Left lung (tissue), 4 donors: ENCODE measurements at regions not wholly inside any gene's neighbourhood (a gene's known extent, or its start where the extent isn't known, plus 50 kb on each side); places are given as distances from the start of the nearest gene placed in this dataset.

ENCODE experiments used
- ATAC-seq: fragments of 200-7000 bp; cut with Tn5 transposase; one replicate; pipeline ENCODE4 v1.9.1; 2020; ENCODE audit warnings: moderate library complexity
- DNase-seq, 4 donors: peaks; one replicate each; pipeline ENCODE4 v3.0.0-alpha.2; 2013 to 2020
- H3K27ac ChIP-seq, 2 donors: fragments of 200-600 bp; sonication (generic) in 1 of 2; one replicate each; pipeline versions ENCODE4 v1.5.0 to v1.8.0; 2020 to 2021
- H3K27me3 ChIP-seq, 2 donors: fragments of 200-600 bp; sonication (generic) in 1 of 2; one replicate each; pipeline versions ENCODE4 v1.5.0 to v1.8.0; 2020 to 2021
- H3K36me3 ChIP-seq, 2 donors: fragments of 200-600 bp; sonication (generic) in 1 of 2; one replicate each; pipeline versions ENCODE4 v1.5.0 to v1.8.0; 2020 to 2021
- H3K4me1 ChIP-seq, 2 donors: fragments of 200-600 bp; one replicate each; pipeline ENCODE4 v1.8.0; 2021
- H3K4me3 ChIP-seq, 2 donors: fragments of 200-600 bp; sonication (generic) in 1 of 2; one replicate each; pipeline versions ENCODE4 v1.5.0 to v1.8.0; 2020 to 2021; ENCODE audit warnings: mild to moderate bottlenecking in 1 of 2
- H3K9me3 ChIP-seq, 2 donors: fragments of 200-600 bp; sonication (generic) in 1 of 2; one replicate each; pipeline versions ENCODE4 v1.5.0 to v1.8.0; 2020 to 2021
- CTCF ChIP-seq, 2 donors: fragments of 200-600 bp; sonication (generic) in 1 of 2; IDR thresholded peaks; one replicate each; pipeline versions ENCODE4 v1.5.0 to v1.8.0; 2021; ENCODE audit warnings: antibody characterized with exemption in 2 of 2
- intact Hi-C, 2 donors: fragments of 100-400 bp; cut with DNase I; formaldehyde crosslinking; loops; one replicate each; pipeline versions ENCODE4 v1.11.2 to v1.14.2; 2022
- donor health status: DM: no; HTN: yes; CAD: no.
- donor health status: DM: no; HTN: no; CAD: no.

- H3K9me3 ChIP-seq: peaks cover 0 to 11% of the 10 kb centered on the region in 2 donors
- intact Hi-C loops: no loop called here
- no peaks in the 10 kb centered on the region for H3K27me3 ChIP-seq
- ATAC-seq (no peak), DNase-seq (no peak)
- H3K36me3 ChIP-seq: no peaks in the 10 kb centered on the region
- no peak overlapping the region for H3K27ac ChIP-seq
- no peaks in the 10 kb centered on the region for H3K4me1 ChIP-seq
- TF ChIP-seq CTCF (IDR thresholded peaks at IDR 0.05): no peak
- H3K4me3 ChIP-seq: no peak overlapping the region
These were observed 266.1 kb upstream of the RIOK2 start for GRCh38 chr5:97449172-97449571.

- intact Hi-C loops: no loop called here
- H3K4me3 ChIP-seq: no peak overlapping the region
- no peaks in the 10 kb centered on the region for H3K9me3 ChIP-seq
- no peak for TF ChIP-seq CTCF (IDR thresholded peaks at IDR 0.05)
- H3K4me1 ChIP-seq: no peaks in the 10 kb centered on the region
- no peaks in the 10 kb centered on the region for H3K27me3 ChIP-seq
- no peak for ATAC-seq
- H3K27ac ChIP-seq: no peak overlapping the region
- DNase-seq: no peak
- no peaks in the 10 kb centered on the region for H3K36me3 ChIP-seq
These were observed 269.6 kb upstream of the RIOK2 start for GRCh38 chr5:97452646-97453045.

GRCh38 chr5:97453263-97453662 is 270.2 kb upstream of the RIOK2 start:
- Histone ChIP-seq H3K9me3 (no peaks in the 10 kb centered on the region), H3K27ac (no peak overlapping the region), H3K4me3 (no peak overlapping the region), H3K4me1 (no peaks in the 10 kb centered on the region), H3K27me3 (no peaks in the 10 kb centered on the region), H3K36me3 (no peaks in the 10 kb centered on the region)
- no peak for TF ChIP-seq CTCF (IDR thresholded peaks at IDR 0.05)
- ATAC-seq (no peak), DNase-seq (no peak)
- intact Hi-C loops: no loop called here

GRCh38 chr5:97454015-97454414 is 271.0 kb upstream of the RIOK2 start:
- no peak overlapping the region for H3K27ac ChIP-seq
- no peaks in the 10 kb centered on the region for H3K27me3 ChIP-seq
- intact Hi-C loops: no loop called here
- no peak for DNase-seq
- H3K9me3 ChIP-seq: no peaks in the 10 kb centered on the region
- no peak for TF ChIP-seq CTCF (IDR thresholded peaks at IDR 0.05)
- H3K4me1 ChIP-seq: no peaks in the 10 kb centered on the region
- no peak for ATAC-seq
- H3K4me3 ChIP-seq: no peak overlapping the region
- no peaks in the 10 kb centered on the region for H3K36me3 ChIP-seq

GRCh38 chr5:97455996-97456395 is 272.9 kb upstream of the RIOK2 start:
- no peaks in the 10 kb centered on the region for H3K4me1 ChIP-seq
- no peak for TF ChIP-seq CTCF (IDR thresholded peaks at IDR 0.05)
- no peaks in the 10 kb centered on the region for H3K9me3 ChIP-seq
- no peaks in the 10 kb centered on the region for H3K27me3 ChIP-seq
- intact Hi-C loops: no loop called here
- H3K27ac ChIP-seq: no peak overlapping the region
- no peaks in the 10 kb centered on the region for H3K36me3 ChIP-seq
- ATAC-seq (no peak), DNase-seq (no peak)
- no peak overlapping the region for H3K4me3 ChIP-seq
